ENCODE measurements at regions not wholly inside any gene's neighbourhood (a gene's known extent, or its start where the extent isn't known, plus 50 kb on each side); places are given as distances from the start of the nearest gene placed in this dataset.

DNA sequence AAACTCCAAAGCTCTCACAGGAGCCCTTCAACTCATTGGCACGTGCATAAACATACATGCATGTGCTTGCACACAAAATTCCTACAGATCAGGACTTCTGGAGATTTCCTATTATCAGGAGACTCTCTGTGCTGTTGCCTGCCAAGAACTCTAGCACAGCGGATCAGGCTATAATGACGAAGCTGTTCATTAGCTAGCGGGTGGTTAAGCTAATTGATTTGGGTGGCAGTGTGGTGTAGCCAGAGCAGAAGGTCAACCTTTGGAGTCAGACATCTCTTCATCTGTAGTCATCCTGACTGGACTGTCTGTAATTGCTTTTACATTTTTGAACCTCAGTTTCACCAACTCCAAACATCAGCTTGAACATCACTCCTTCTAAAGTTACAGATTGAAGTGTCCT, 69.0 kb downstream of the KIF2B start:
- DNase-seq (ENCODE audit: missing footprints) (no peak), ATAC-seq (no peak)
- intact Hi-C loops (cut with DNase I), result no loop called here

DNA sequence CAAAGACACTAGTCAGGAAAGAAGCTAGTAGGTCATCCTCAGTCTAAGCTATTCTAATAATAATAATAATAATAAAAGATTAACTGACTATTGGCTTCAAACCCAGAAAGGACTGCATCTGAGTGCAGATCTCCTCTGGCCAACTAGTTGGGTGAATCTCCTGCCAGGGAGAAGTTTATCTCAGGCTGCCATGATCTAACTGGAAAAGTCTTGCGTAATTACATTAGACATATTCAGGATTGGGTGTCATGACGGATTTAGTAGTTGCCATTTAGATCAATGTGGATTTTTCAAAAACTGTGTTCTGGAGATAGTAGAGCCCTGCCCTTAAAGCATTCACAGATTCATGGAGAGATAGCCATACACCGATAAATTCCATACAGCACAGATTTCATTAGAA, 69.5 kb downstream of the KIF2B start:
- DNase-seq (ENCODE audit: missing footprints) (no peak), ATAC-seq (no peak)
- intact Hi-C loops (cut with DNase I), result no loop called here

DNA sequence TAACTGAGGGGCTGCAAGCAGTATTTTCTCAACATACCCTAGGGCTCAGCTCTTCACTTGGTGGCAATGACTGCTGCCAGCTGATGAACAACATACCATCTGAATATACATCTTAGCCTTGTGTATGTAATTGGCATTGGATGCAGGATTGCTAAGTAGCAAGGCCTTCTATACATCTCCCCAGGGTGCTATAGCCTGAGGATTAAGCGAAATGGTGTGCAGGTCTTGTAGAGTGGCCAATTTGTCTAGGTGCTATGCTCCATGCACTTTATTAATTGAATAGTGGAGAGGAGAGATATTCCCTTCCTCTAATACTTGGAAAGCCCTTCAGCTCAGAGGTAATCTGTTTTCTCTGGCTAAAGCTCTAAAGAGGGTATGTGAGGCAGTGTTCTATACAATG, 71.9 kb downstream of the KIF2B start:
- DNase-seq (ENCODE audit: missing footprints) (no peak), ATAC-seq (no peak)
- intact Hi-C loops (cut with DNase I), result no loop called here

DNA sequence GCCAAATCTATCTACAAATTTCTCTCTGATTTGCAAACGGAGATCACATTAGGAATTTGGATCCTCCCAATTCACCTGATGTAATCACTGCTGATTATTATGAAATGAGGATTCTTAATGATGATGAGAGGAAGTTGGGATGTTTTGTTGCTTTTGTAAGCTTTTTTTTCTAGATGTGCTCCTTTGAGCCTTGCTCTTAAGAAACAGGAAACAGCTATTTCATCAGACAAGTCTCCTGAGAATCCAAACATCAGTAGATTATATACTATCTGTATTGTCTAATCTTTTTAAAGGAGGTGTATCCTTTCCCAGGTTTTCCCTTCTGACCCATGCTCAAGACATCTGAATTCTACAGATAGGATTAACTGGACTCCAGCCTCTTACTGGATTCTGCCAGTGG, 73.3 kb downstream of the KIF2B start:
- ATAC-seq, result no peak
- no peak for DNase-seq (ENCODE audit: missing footprints)
- intact Hi-C loops (cut with DNase I), result no loop called here

DNA sequence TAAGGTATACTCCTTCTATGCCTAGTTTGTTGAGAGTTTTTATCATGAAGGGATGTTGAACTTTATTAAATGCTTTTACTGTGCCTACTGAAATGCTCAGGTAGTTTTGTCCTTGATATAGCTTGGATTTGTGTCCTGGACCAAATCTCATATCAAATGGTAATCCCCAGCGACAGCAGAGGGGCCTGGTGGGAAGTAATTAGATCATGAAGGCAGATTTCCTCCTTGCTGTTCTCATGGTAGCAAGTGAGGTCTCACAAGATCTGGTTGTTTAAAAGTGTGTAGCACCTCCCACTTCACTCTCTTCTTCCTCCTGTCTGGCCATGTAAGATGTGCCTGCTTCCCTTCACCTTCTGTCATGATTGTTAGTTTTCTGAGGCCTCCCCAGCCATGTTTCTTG, 78.2 kb downstream of the KIF2B start:
- ATAC-seq (no peak), DNase-seq (ENCODE audit: missing footprints) (no peak)
- intact Hi-C loops (cut with DNase I), result no loop called here

DNA sequence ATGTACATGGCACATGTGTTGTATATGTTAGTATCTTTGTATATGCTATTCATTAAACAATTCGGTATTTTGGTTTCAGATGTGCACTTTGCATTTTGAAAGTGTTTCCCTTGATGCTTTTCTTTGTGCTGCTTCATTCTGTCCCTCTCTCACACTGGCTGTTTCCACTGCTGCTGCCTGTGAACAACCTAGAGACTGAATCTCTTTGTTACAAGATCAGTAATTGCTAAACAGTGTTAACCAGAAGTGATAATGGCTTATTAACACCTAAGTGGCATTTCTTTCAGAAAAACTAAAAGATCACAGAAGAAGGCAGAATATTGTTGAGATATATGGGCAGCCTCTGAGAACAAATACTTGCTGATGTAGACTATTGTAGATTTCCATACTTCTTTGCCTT, 84.7 kb downstream of the KIF2B start:
- no peak for DNase-seq (ENCODE audit: missing footprints)
- no peak for ATAC-seq
- intact Hi-C loops (cut with DNase I), result no loop called here

DNA sequence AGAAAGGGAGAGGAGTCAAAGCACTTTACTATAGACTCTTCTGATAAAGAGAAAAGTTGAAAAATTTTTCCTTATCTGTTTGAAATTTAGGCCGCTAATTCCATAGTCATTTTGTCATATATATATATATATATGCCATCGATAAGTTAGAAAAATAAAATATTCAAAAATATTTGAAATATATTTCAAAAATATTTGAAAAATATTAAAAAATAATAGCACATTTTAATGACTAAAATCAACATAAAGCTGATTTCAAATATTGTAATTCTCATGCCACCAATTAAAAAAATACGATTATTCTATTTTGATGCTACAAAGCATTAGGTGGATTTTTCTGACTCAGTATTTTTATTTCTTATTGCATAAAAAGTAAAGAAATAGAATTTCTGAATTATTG, 87.1 kb downstream of the KIF2B start:
- DNase-seq (ENCODE audit: missing footprints) (no peak), ATAC-seq (no peak)
- intact Hi-C loops (cut with DNase I), result no loop called here

DNA sequence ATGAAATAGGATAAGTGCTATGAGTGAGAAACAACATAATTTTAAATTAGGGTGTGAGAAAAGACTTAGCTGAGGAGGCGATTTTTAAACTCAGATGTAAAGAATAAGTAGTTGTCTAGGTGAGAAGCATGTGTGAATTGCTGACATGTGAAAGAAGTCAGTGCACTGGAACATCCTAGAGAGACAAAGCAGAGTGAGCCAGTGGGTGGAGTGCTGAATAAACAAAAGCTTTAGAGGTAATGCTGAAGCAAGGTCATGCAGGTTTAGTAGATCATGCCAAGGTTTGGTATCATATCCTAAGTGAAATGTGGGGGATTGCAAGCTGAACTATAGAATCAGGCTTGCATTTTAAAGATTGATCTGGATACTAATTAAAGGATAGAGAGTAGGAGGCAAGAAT, 89.4 kb downstream of the KIF2B start:
- intact Hi-C loops (cut with DNase I), result no loop called here
- ATAC-seq (no peak), DNase-seq (ENCODE audit: missing footprints) (no peak)

DNA sequence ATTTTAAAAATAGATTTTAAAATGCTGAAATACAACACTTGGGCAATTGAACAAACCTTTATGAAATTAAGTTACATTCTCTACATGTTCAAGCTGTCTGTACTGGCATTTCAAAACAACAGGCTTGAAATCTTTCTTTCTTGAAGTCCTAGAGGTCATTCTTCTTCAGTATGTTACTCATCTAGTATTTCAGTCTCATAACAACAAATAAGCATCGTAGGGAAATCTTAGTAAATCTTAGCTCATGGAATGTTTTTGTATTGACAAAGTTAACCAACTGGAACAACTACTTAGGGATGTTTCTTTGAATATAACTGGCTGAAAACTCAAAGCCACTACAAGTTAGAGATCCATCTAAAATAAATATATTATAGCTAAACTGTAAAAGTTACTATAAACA, 96.6 kb downstream of the KIF2B start:
- ATAC-seq (no peak), DNase-seq (ENCODE audit: missing footprints) (no peak)
- intact Hi-C loops (cut with DNase I), result no loop called here

DNA sequence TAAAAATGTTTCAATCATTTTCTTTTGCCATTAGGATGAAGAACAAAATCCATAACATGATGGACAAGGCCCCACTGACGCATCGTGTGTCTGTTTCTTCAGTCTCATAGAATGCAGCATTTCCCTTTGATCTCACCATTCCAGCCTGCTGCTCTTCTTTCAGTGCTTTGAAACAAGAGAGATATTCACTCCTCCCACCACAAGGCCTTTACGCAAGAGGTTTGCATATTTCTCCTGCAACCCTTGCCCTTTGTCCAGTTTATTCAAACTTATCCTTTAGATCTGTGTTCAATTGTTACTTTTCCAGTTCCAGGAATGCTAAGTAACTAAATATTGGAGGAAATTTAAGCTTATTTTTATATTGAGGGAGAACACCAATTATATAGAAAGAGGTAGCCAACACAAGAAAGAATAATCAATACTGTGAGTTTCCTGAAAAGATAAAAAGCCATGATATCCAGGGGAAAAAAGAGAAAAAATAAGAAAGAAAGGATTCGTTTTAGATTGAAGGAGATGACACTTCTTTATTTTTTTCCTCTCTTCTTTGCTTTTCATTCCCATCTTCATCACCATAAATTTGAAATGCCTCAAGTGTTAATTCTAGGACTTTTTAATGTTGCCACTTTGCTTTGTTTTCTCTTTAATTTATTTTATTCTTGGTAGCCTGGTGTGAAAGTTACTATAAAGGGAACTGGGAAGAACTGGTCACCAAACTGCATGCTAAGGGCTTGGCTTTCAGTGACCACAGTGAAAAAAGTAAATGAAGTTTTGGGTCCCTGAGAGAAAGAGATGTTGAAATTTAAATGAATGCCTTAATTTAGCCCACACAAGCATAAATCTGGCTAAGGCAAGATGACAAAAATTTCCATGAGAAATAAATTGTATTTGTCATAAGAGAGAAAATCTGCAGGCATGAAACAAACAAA, 102.1 kb downstream of the KIF2B start:
- ATAC-seq (no peak), DNase-seq (ENCODE audit: missing footprints) (no peak)
- intact Hi-C loops (cut with DNase I), result no loop called here

DNA sequence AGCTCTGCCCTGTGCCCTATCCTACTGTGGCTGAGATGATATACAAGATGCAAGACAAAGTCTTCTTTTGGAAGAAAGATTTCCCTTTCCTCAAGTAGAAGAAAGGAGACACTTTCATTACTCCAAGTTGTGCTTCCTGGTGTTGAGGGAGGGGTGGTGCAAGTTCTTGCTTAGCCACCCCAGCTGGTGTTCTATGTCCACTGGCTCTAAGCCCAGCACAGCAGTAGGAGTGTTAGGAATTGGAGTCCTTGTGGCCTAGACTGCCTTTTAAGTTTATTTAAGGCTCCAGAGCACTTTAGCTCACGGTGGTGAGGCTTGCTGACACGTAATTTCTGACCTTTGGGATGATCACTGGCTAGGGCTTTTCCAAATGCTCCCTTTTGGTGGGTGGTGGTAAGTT, 109.7 kb downstream of the KIF2B start:
- ATAC-seq (no peak), DNase-seq (ENCODE audit: missing footprints) (no peak)
- intact Hi-C loops (cut with DNase I), result no loop called here

DNA sequence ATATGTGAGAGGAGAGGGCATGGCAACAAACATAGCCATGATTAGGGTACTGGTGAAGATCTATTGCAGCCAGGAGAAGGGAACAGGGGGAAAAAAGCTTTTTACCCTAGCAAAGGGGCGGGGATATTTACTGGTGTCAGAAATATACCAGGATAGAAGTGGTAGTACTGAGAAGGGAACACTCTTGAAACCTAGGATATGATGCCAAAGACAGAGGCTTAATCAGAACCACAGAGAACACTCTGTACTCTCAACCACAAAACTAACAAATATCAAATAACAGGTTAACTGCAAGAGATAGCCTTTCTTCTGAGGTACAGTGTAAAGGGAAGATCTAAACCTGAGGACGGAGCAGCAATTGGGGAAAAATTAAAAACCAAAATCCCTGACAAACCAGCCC, 112.2 kb downstream of the KIF2B start:
- intact Hi-C loops (cut with DNase I), result no loop called here
- no peak for ATAC-seq
- no peak for DNase-seq (ENCODE audit: missing footprints)

DNA sequence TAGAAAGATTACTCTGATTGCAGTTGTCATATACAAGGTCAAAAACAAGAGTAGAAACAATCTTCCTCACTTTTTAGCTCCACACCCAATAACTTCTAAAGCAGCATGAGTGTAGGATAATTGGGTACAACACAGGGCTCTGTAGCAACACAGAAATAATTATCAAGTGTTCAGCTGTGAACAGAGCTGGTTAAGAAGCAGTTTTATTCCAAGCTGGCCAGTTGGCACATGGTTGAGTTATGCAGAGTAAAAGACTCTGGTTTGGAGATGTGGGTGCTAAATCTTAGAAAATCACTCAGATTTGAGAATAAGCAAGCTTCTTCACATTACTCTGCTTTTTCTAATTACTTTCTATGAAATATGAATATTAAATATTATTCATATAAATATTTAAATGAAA, 118.5 kb downstream of the KIF2B start:
- ATAC-seq (no peak), DNase-seq (ENCODE audit: missing footprints) (no peak)
- intact Hi-C loops (cut with DNase I), result no loop called here

DNA sequence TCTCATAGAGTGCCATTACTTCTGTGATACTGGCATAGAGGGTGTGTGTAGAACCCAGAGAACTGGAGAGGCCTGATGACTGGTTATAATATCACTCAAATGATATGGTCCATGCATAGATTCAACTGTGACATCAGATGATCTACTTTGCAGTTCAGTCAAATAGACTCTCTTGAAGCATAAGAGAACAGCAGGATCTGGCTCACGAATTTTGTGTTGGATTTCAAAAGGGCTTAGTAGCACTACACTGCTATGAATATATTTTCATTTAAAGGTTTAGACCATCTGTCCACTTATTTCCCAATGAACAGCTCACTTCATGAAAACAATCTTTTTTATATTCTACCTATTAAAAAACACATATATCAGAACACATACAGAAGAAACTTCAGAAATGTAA, 119.7 kb downstream of the KIF2B start:
- intact Hi-C loops (cut with DNase I), result no loop called here
- ATAC-seq (no peak), DNase-seq (ENCODE audit: missing footprints) (no peak)

DNA sequence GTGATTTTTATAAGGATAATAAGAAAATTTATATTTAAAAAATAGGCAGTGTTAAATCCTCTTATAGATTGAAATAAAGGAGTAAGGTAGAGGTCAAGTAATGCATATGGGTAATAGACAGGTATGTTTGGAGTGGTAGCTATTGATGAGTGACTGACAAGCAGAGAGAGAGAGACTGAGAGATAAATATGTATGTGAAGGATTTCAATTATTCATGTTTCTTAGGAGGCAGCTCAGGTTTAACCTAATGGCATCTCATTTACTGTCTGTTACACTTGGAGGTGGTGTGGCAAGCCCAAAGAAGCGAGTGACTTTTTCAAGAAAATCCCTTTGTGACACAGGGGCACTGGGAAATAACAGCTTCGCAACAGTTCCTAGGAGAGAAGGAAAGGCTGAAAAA, 120.2 kb downstream of the KIF2B start:
- intact Hi-C loops (cut with DNase I), result no loop called here
- DNase-seq (ENCODE audit: missing footprints) (no peak), ATAC-seq (no peak)

DNA sequence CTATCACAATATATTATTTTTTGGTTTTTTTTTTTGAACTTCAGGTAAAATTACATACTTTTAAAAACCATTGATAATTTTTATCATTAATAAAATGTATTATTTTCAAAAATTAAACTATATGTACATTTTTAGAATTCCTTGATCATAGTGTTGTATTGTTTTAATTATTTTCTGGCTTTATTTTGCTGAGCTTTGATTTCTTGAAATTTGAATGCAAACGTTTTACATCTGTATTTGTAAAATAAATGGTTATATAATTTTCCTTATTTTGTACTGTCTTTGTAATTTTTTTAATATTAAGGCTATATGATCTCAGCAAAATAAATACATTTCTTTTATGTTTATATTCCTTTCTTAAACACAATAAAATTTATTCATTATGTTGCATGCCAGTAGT, 125.6 kb downstream of the KIF2B start:
- intact Hi-C loops (cut with DNase I), result no loop called here
- ATAC-seq (no peak), DNase-seq (ENCODE audit: missing footprints) (no peak)

DNA sequence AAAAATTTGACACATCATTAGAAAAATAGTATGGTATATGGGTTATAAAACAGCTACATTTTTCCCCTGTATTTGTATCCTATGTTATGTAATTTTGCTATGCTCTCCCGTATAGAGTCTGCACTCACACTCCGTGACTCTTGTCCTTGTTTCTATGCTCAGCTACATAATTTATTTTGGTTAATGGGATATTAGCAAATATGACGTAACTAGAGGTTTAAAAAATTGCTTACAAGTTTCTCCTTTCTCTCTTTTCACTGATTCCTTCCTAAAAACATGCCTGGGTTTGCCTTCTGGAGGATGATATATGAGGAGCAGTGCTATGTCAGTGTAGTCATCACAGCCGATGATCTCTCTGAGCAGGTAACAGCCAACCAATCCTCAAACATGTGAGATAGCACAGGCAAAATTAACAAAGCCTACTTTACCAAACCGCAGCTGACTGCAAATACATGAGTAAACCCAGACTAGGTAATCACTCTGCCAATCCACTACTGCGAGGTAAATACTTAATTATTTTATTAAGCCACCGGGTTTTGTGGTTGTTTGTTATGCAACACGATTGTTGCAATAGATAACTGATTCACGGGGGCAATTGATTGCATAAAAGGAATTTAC, 126.9 kb downstream of the KIF2B start:
- no peak for ATAC-seq
- no peak for DNase-seq (ENCODE audit: missing footprints)
- intact Hi-C loops (cut with DNase I), result no loop called here

DNA sequence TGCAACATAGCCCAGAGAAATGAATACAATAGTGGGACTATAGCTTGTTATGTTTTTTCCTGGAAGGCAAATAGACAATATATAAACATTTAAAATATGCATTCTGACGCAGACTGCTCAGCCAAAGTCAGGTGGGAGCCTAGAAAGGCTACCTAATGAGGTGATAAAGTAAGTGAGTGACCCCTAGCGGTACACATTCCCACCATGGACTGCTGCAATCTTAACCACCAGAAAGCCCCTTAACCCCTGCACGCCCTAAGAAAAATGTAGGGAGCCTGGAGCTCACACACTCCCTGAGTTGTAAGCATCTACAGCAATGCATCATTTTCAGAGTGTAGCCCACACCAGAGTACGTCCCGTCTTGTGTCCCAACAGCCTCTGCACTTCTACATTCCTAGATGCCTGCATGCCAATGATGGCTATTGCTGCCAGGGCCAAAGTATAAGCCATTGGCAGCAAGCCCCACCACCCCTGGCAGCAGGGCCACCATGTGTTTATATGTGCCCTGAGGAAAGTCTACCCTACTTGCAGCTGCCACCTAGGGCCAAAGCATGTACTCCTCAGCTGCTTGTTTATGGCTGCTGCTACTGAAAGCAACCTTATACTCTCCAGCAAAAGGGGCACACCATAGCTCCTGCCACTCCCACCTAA, 127.6 kb downstream of the KIF2B start:
- intact Hi-C loops (cut with DNase I), result no loop called here
- ATAC-seq (no peak), DNase-seq (ENCODE audit: missing footprints) (no peak)

DNA sequence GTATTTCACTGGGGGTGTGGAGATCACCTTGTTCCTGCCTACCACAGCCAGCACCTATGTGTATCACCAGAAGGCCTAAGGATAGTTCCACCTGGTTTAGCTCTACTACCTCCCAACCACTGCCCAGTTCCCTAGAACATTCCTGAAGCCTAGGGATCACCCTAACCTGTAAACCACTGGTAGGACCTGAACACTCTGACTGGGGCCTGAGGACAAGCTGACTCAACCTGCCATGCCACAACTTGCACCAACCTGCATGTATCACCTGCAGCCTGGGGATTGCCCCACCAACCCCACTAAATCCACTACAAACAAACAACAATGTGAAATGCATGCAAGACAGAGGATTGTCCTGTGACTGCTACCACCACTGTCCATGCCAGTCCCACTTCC, 128.1 kb downstream of the KIF2B start:
- intact Hi-C loops (cut with DNase I), result no loop called here
- no peak for ATAC-seq
- DNase-seq (ENCODE audit: missing footprints), result no peak

DNA sequence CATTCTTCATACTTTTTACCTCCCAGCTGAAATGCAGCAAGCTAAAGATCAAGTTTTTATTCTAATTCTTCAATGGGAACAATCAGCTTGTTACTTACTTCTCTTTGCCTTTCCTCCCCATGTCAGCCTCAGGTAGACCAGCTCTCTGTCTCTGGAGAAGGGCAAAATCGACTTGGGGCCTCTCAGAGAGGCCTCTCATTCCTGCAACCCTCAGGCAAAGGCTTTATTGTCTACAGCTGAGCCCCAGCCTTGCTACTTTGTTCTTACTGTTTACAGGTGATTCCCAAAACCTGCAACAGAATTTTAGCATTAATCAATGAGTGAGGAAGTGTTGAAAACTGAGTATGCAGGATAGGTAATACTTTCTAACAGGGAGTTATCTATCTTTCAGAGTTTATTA, 148.6 kb downstream of the KIF2B start:
- DNase-seq (ENCODE audit: missing footprints), result no peak
- intact Hi-C loops (cut with DNase I), result no loop called here
- ATAC-seq, result no peak
